Spleen (tissue), 11 donors: ENCODE measurements at regions not wholly inside any gene's neighbourhood (a gene's known extent, or its start where the extent isn't known, plus 50 kb on each side); places are given as distances from the start of the nearest gene placed in this dataset.

Experiments
- DNase-seq: peaks from one replicate; pipeline ENCODE4 v3.0.0-alpha.2; 2020
- H3K27ac ChIP-seq, 8 donors: fragments of 200-600 bp; sonication (generic) in 7 of 8; 1 replicate in 4 of 8; 2 replicates in 4 of 8; pipeline versions ENCODE4 v1.5.0 to v1.8.0; 2016 to 2021; ENCODE audit warnings: inconsistent platforms in 4 of 8, mild to moderate bottlenecking in 4 of 8, moderate library complexity in 1 of 8
- H3K27me3 ChIP-seq, 7 donors: fragments of 200-600 bp; sonication (generic) in 6 of 7; replicated peaks in 1 of 7; 1 replicate in 4 of 7; 2 replicates in 3 of 7; pipeline versions ENCODE4 v1.5.0 to v1.8.0; 2016 to 2021; ENCODE audit warnings: inconsistent platforms in 3 of 7, mild to moderate bottlenecking in 1 of 7
- H3K36me3 ChIP-seq, 6 donors: fragments of 200-600 bp; sonication (generic) in 5 of 6; 1 replicate in 4 of 6; 2 replicates in 2 of 6; pipeline versions ENCODE4 v1.5.0 to v1.8.0; 2016 to 2021; ENCODE audit warnings: inconsistent platforms in 2 of 6
- H3K4me1 ChIP-seq, 6 donors: fragments of 200-600 bp; sonication (generic) in 5 of 6; 1 replicate in 3 of 6; 2 replicates in 3 of 6; pipeline versions ENCODE4 v1.5.0 to v1.8.0; 2016 to 2021; ENCODE audit warnings: inconsistent platforms in 3 of 6
- H3K4me3 ChIP-seq, 8 donors: fragments of 200-600 bp; sonication (generic) in 7 of 8; 1 replicate in 4 of 8; 2 replicates in 4 of 8; pipeline versions ENCODE4 v1.5.0 to v1.8.0; 2016 to 2021; ENCODE audit warnings: inconsistent platforms in 4 of 8, mild to moderate bottlenecking in 4 of 8, moderate library complexity in 2 of 8
- H3K9me3 ChIP-seq, 8 donors: fragments of 200-600 bp; sonication (generic) in 7 of 8; 1 replicate in 4 of 8; 2 replicates in 4 of 8; pipeline versions ENCODE4 v1.5.0 to v1.8.0; 2016 to 2021; ENCODE audit warnings: inconsistent platforms in 4 of 8
- CTCF ChIP-seq, 11 experiments: fragments of 200-600 bp in 7 of 11; fragments of 450-650 bp in 4 of 11; sonication (generic) in 4 of 11; IDR thresholded peaks in 8 of 11; conservative IDR thresholded peaks in 3 of 11; 1 replicate in 7 of 11; 2 replicates in 4 of 11; pipeline versions ENCODE4 v1.4.0 to v1.8.0; 2016 to 2021; ENCODE audit warnings: antibody characterized with exemption in 11 of 11, inconsistent platforms in 4 of 11, mild to moderate bottlenecking in 1 of 11
- POLR2A ChIP-seq, 3 donors: fragments of 450-650 bp; IDR thresholded peaks; one replicate each; pipeline ENCODE4 v1.5.1; 2017; ENCODE audit warnings: antibody characterized with exemption in 3 of 3, mild to moderate bottlenecking in 1 of 3
- POLR2AphosphoS5 ChIP-seq, 3 donors: sonication (generic); formaldehyde crosslinking; IDR thresholded peaks; one replicate each; pipeline ENCODE4 v1.5.1; 2017; ENCODE audit warnings: antibody characterized with exemption in 3 of 3
- WGBS, 5 donors: extraction: QIAGEN DNeasy Blood & Tissue Kit in 3 of 5; methylation state at CpG; one replicate each; pipeline versions ENCODE4 v1.1.5 to v1.1.7; 2013 to 2018; 5-methylcytosine and 5-hydroxymethylcytosine counted together
- intact Hi-C: fragments of 100-400 bp; cut with DNase I; formaldehyde crosslinking; loops from one replicate; pipeline ENCODE4 v1.15.0; 2023; ENCODE audit warnings: low total_unique reads
- donor health status: healthy with polysubstance abuse.
- donor health status: DM: no; HTN: no; CAD: no; lungs with moderate emphysema.
- donor health status: DM: no; HTN: no; CAD: no.
- donor health status: Bipolar disorder and iron deficiency.
- donor health status: healthy.
- donor health status: DM: no; HTN: no; CAD: no.
- donor health status: DM: yes; HTN: yes; CAD: no.

DNA sequence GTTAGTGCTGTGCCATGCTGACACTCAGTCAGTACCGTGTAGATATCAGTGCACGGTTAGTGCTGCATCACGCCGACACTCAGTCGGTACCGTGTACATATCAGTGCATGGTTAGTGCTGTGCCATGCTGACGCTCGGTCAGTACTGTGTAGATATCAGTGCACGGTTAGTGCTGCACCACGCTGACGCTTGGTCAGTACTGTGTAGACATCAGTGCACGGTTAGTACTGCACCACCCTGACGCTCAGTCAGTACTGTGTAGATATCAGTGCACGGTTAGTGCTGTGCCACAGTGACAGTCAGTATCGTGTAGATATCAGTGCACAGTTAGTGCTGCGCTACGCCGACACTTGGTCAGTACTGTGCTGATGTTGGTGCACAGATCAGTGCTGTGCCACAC, 102.8 kb upstream of the ZNF469 start:
- TF ChIP-seq CTCF (IDR thresholded peaks at IDR 0.05 in 8 of 11, conservative IDR thresholded peaks at IDR 0.05 in 3 of 11) (no peak), POLR2A (IDR thresholded peaks at IDR 0.05) (no peak), POLR2AphosphoS5 (IDR thresholded peaks at IDR 0.05) (no peak)
- no peaks in the 10 kb centered on the region for H3K36me3 ChIP-seq
- intact Hi-C loops: no loop called here
- H3K27ac ChIP-seq: no peak overlapping the region
- 90 to 95% (median 92%) methylated on average over 17 to 18 of the region's 18 CpGs for WGBS, 5 donors
- H3K4me3 ChIP-seq: no peak overlapping the region
- H3K27me3 ChIP-seq: peaks cover 0 to 7% (median 0%) of the 10 kb centered on the region in 7 donors
- peaks cover 0 to 18% (median 0%) of the 10 kb centered on the region in 8 donors for H3K9me3 ChIP-seq
- DNase-seq: no peak
- no peaks in the 10 kb centered on the region for H3K4me1 ChIP-seq

DNA sequence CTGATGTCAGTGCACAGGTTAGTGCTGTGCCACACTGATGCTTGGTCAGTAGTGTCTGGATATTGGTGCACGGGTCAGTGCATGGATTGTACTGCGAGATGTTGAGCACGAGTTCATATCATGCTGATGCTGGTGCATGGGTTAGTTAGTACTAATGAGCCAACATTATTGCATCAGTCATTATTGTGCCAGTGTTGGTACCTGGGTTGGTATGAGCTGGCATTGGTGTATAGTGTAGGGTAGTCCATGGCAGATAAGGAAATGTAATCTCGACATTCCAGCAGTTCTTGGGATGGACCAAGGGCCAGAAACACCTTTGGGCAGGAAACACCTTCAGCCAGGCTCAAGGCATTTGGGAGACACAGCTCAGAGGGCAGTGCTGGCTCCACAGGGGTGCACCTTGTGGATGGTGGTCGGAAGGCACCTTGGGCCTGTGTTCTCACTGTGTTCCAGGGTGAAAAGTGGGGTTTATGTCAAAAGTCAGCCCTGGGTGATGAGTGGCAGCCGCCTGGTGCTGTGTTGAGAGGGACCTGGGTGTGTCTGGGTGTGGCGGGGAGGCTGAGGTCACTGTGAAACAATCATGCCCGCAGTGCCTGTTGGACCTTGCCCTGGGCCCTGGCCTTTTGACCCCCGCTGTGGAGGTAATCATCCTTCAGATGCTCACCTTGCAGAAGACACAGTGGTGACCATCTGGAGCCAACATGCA, 100.7 kb upstream of the ZNF469 start:
- Histone ChIP-seq H3K27me3 (peaks cover 0 to 7% (median 0%) of the 10 kb centered on the region in 7 donors), H3K27ac (no peak overlapping the region), H3K9me3 (peaks cover 0 to 28% (median 10%) of the 10 kb centered on the region in 8 donors), H3K36me3 (no peaks in the 10 kb centered on the region), H3K4me1 (no peaks in the 10 kb centered on the region), H3K4me3 (no peak overlapping the region)
- 75 to 88% (median 79%) methylated on average over 9 of the region's 9 CpGs for WGBS, 5 donors
- DNase-seq: no peak
- TF ChIP-seq POLR2AphosphoS5 (IDR thresholded peaks at IDR 0.05): no peak
- TF ChIP-seq POLR2A (IDR thresholded peaks at IDR 0.05): no peak
- TF ChIP-seq CTCF (IDR thresholded peaks at IDR 0.05 in 8 of 11, conservative IDR thresholded peaks at IDR 0.05 in 3 of 11): no peak
- intact Hi-C loops: no loop called here

DNA sequence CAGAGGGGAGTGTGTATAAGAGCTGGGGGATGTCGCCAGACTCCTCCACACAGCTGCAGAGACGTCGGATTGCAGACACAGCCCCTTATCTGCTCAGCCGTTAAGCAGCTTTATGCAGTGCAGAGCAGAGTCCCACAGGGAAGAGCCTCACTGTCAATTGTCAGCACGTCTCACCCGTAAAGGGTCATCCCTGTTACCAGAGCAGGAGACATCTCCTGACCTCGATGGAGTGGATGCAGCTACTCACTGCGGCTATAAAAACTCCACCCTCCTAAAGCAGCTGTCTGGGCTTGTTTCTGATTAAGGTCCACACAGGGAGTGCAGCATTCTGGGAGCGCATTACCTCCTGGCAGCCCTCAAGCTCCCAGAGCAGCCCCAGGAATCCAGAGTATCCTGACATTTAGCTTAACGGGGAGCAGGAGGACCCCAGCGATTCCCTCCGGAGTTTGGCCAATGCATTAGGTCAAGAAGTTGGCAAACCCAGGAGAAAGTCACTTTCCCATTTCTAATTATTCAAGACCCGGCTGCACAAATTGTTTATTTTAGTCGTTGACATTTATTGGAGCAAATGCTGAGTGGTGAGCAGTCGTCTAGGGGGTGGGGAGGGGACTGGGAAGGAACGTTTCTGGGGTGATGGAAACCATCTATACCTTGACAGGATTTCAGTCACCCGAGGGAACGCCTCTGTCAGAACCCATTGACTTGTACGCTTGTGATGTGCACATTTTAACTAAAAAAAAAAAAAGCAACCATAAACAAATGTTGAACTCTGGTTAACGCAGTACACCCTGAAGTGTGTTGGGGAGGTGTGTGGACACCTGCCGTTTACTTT, 100.0 kb upstream of the ZNF469 start:
- intact Hi-C loops: no loop called here
- TF ChIP-seq POLR2A (IDR thresholded peaks at IDR 0.05): no peak
- TF ChIP-seq POLR2AphosphoS5 (IDR thresholded peaks at IDR 0.05): no peak
- no peak for TF ChIP-seq CTCF (IDR thresholded peaks at IDR 0.05 in 8 of 11, conservative IDR thresholded peaks at IDR 0.05 in 3 of 11)
- no peaks in the 10 kb centered on the region for H3K36me3 ChIP-seq
- peaks cover 0 to 7% (median 0%) of the 10 kb centered on the region in 7 donors for H3K27me3 ChIP-seq
- H3K4me1 ChIP-seq: no peaks in the 10 kb centered on the region
- H3K4me3 ChIP-seq: no peak overlapping the region
- WGBS, 5 donors: 66 to 81% (median 71%) methylated on average over 21 of the region's 21 CpGs
- no peak overlapping the region for H3K27ac ChIP-seq
- no peak for DNase-seq
- H3K9me3 ChIP-seq: peaks cover 0 to 35% (median 18%) of the 10 kb centered on the region in 8 donors

DNA sequence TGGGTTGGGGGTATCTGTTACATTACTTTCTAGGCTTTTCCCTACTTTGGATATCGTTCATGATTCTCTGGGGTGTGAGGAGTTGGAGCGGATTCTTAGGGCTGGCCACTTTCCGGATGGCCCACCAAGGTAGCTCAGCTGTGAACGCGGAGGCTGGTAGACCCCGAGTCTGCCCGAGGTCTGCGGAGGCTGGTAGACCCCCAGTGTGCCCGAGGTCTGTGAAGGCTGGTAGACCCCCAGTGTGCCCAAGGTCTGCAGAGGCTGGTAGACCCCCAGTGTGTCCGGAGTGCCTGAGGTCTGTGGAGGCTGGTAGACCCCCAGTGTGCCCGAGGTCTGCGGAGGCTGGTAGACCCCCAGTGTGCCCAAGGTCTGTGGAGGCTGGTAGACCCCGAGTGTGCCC, 99.2 kb upstream of the ZNF469 start:
- H3K4me1 ChIP-seq: no peaks in the 10 kb centered on the region
- DNase-seq: no peak
- peaks cover 0 to 7% (median 0%) of the 10 kb centered on the region in 7 donors for H3K27me3 ChIP-seq
- no peaks in the 10 kb centered on the region for H3K36me3 ChIP-seq
- 90 to 93% (median 93%) methylated on average over 7 to 13 of the region's 13 CpGs for WGBS, 5 donors
- no peak overlapping the region for H3K27ac ChIP-seq
- H3K9me3 ChIP-seq: peaks cover 0 to 39% (median 25%) of the 10 kb centered on the region in 8 donors
- no peak overlapping the region for H3K4me3 ChIP-seq
- intact Hi-C loops: no loop called here
- TF ChIP-seq CTCF (IDR thresholded peaks at IDR 0.05 in 8 of 11, conservative IDR thresholded peaks at IDR 0.05 in 3 of 11) (no peak), POLR2AphosphoS5 (IDR thresholded peaks at IDR 0.05) (no peak), POLR2A (IDR thresholded peaks at IDR 0.05) (no peak)
